ENCODE measurements at regions not wholly inside any gene's neighbourhood (a gene's known extent, or its start where the extent isn't known, plus 50 kb on each side); places are given as distances from the start of the nearest gene placed in this dataset.

- H3K4me1 Mint-ChIP-seq (ENCODE audit: low read depth) = no peaks in the 10 kb centered on the region
- no peak overlapping the region for H3K4me3 Mint-ChIP-seq
These were observed 271.7 kb downstream of the ARHGAP12 start for GRCh38 chr10:31656851-31657433.

GRCh38 chr10:31652038-31652437 is 276.6 kb downstream of the ARHGAP12 start:
- H3K36me3 Mint-ChIP-seq (ENCODE audit: low read depth) = no peaks in the 10 kb centered on the region
- peaks cover 24% of the 10 kb centered on the region for H3K27me3 Mint-ChIP-seq
- DNase-seq = no peak
- H3K4me1 Mint-ChIP-seq (ENCODE audit: low read depth) = no peaks in the 10 kb centered on the region
- H3K27ac Mint-ChIP-seq = no peak overlapping the region
- H3K9me3 Mint-ChIP-seq = no peaks in the 10 kb centered on the region
- H3K4me3 Mint-ChIP-seq = no peak overlapping the region

More at GRCh38 chr10:31656851-31657433, 271.7 kb downstream of the ARHGAP12 start:
- no peak overlapping the region for H3K27ac Mint-ChIP-seq
- H3K9me3 Mint-ChIP-seq = no peaks in the 10 kb centered on the region
- no peaks in the 10 kb centered on the region for H3K36me3 Mint-ChIP-seq (ENCODE audit: low read depth)
- H3K27me3 Mint-ChIP-seq = peaks cover 18% of the 10 kb centered on the region
- DNase-seq = no peak

DNA sequence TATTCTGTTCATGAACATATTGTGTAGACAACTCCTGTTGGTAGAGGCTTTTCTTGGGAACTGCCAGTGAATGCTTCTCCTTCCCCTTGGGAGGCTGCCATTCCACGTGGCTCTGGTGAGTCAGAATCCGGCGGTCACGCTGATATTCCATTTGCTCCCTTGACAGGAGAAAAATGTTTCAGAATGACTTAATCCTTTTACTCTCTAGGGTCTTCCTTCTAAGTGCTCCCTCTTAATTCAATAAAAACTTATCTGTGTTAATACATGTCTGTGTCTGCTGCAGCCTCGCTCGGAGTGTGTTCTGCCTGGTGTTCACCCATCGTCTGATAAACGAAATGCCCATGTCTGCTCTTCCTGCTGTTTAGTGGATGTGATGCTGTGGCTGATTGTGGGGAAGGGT is 278.6 kb downstream of the ARHGAP12 start:
- H3K9me3 Mint-ChIP-seq = no peaks in the 10 kb centered on the region
- DNase-seq = no peak
- H3K36me3 Mint-ChIP-seq (ENCODE audit: low read depth) = no peaks in the 10 kb centered on the region

GRCh38 chr10:31648966-31649365 is 279.7 kb downstream of the ARHGAP12 start:
- Mint-ChIP-seq H3K9me3 (no peaks in the 10 kb centered on the region), H3K36me3 (ENCODE audit: low read depth) (no peaks in the 10 kb centered on the region), H3K27me3 (peaks cover 20% of the 10 kb centered on the region), H3K4me1 (ENCODE audit: low read depth) (no peaks in the 10 kb centered on the region), H3K4me3 (no peak overlapping the region), H3K27ac (no peak overlapping the region)
- no peak for DNase-seq

More for the DNA sequence above, 278.6 kb downstream of the ARHGAP12 start:
- H3K4me3 Mint-ChIP-seq = no peak overlapping the region
- H3K27ac Mint-ChIP-seq = no peak overlapping the region
- H3K4me1 Mint-ChIP-seq (ENCODE audit: low read depth) = no peaks in the 10 kb centered on the region
- peaks cover 16% of the 10 kb centered on the region for H3K27me3 Mint-ChIP-seq

DNA sequence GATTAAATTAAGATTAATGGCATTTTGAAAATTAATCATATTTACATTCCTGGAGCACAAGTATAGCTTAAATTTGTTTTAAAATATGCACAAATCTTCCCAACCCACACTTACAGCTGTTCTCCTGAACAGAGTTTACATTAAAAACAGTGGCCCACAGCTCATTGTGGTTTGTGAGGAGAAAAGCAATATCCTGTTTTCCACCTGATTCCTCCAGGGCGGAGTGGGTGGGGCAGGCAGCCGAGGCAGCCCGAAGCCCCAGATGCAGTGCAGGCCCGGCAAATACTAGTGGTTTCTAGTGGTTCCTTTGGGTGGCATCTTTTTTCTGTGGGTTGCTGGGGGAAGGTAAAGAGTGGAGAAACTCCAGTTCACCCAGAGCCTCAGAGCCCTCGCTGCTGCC is 280.8 kb downstream of the ARHGAP12 start:
- no peaks in the 10 kb centered on the region for H3K36me3 Mint-ChIP-seq (ENCODE audit: low read depth)
- no peaks in the 10 kb centered on the region for H3K4me1 Mint-ChIP-seq (ENCODE audit: low read depth)
- peaks cover 23% of the 10 kb centered on the region for H3K27me3 Mint-ChIP-seq
- DNase-seq = no peak
- no peaks in the 10 kb centered on the region for H3K9me3 Mint-ChIP-seq
- no peak overlapping the region for H3K27ac Mint-ChIP-seq
- H3K4me3 Mint-ChIP-seq = no peak overlapping the region

- Mint-ChIP-seq H3K27me3 (peaks cover 20% of the 10 kb centered on the region), H3K9me3 (no peaks in the 10 kb centered on the region)
These were observed 282.1 kb downstream of the ARHGAP12 start for GRCh38 chr10:31646519-31646918.

DNA sequence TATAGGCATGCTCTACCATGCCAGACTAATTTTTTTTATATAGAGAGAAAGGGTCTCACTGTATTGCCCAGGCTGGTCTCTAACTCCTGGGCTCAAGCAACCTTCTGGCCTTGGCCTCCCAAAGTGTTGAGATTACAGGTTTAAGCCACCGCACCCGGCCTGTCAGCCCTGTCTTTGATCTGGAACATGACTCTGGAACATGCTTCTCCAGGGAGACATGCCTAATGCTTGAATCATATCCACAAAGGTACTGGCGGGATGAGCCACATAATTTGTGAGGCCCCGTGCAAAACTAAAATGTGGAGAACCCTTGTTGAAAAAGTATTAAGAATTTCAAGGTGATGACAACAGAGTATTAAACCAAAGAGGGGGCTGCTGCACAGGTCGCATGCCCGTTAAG is 282.8 kb downstream of the ARHGAP12 start:
- no peak overlapping the region for H3K27ac Mint-ChIP-seq
- H3K4me1 Mint-ChIP-seq (ENCODE audit: low read depth) = no peaks in the 10 kb centered on the region
- no peaks in the 10 kb centered on the region for H3K9me3 Mint-ChIP-seq
- DNase-seq = no peak
- H3K36me3 Mint-ChIP-seq (ENCODE audit: low read depth) = no peaks in the 10 kb centered on the region
- no peak overlapping the region for H3K4me3 Mint-ChIP-seq
- H3K27me3 Mint-ChIP-seq = peaks cover 16% of the 10 kb centered on the region

More at GRCh38 chr10:31646519-31646918, 282.1 kb downstream of the ARHGAP12 start:
- Mint-ChIP-seq H3K4me1 (ENCODE audit: low read depth) (no peaks in the 10 kb centered on the region), H3K4me3 (no peak overlapping the region), H3K36me3 (ENCODE audit: low read depth) (no peaks in the 10 kb centered on the region), H3K27ac (no peak overlapping the region)
- DNase-seq = no peak

DNA sequence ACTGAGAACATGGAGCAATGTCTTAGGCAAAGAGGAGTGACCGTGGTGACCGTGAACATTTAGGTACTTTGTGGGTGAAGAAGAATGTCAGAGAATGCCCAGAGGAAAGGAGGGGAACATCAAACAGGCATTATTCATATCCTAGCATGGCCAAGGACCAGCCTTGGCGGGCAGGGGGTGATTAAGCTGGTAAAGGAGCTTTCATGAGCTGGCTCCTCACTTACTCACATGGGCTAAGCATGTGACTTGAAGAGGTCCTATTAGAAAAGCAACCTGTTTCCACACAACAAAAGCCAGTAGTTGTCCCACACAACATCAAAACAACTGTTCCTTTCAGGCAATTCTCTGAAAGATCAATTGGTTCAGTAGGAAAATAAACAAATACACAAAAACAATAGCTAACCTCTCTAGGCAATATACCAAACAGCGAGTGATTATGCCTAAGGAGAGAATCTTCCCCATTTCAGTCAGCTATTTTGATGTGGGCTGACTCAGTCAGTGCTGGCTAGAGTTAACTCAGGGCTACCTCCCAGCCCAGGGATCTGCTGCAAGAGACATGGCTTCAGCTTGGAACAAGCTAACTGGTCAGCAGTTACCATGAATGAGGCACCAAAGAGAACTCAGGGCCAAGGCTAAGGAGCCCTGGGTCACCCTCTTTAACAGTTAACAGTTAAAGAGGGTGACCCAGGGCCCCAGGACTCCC is 283.5 kb downstream of the ARHGAP12 start:
- no peak overlapping the region for H3K4me3 Mint-ChIP-seq

GRCh38 chr10:31642281-31642680 is 286.4 kb downstream of the ARHGAP12 start:
- H3K27me3 Mint-ChIP-seq = peaks cover 13% of the 10 kb centered on the region

More for the DNA sequence above, 283.5 kb downstream of the ARHGAP12 start:
- no peaks in the 10 kb centered on the region for H3K4me1 Mint-ChIP-seq (ENCODE audit: low read depth)
- no peaks in the 10 kb centered on the region for H3K36me3 Mint-ChIP-seq (ENCODE audit: low read depth)
- DNase-seq = no peak
- peaks cover 13% of the 10 kb centered on the region for H3K27me3 Mint-ChIP-seq
- no peaks in the 10 kb centered on the region for H3K9me3 Mint-ChIP-seq
- no peak overlapping the region for H3K27ac Mint-ChIP-seq

GRCh38 chr10:31635415-31636065 is 293.1 kb downstream of the ARHGAP12 start:
- DNase-seq = no peak
- Mint-ChIP-seq H3K27me3 (peaks cover 10% of the 10 kb centered on the region), H3K27ac (no peak overlapping the region), H3K36me3 (ENCODE audit: low read depth) (no peaks in the 10 kb centered on the region), H3K4me1 (ENCODE audit: low read depth) (peaks cover 7% of the 10 kb centered on the region), H3K9me3 (peaks cover 8% of the 10 kb centered on the region), H3K4me3 (no peak overlapping the region)

More at GRCh38 chr10:31642281-31642680, 286.4 kb downstream of the ARHGAP12 start:
- Mint-ChIP-seq H3K36me3 (ENCODE audit: low read depth) (no peaks in the 10 kb centered on the region), H3K4me1 (ENCODE audit: low read depth) (no peaks in the 10 kb centered on the region), H3K27ac (no peak overlapping the region), H3K4me3 (no peak overlapping the region), H3K9me3 (peaks cover 8% of the 10 kb centered on the region)
- DNase-seq = no peak

DNA sequence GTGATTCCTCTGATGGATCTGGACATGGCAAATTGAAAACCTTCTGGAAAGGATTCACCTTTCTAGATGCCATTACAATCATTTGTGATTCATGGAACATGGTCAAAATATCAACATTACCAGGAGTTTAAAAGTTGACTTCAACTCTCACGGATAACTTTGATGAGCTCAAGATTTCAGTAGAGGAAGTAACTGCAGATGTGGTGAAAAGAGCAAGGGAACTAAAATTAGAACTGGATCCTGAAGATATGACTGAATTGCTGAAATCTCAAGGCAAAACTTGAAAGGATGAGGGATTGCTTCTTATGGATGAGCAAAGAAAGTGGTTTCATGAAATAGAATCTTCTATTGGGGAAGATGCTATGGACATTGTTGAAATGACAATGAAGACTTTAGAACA is 293.6 kb downstream of the ARHGAP12 start:
- no peak overlapping the region for H3K27ac Mint-ChIP-seq
- H3K9me3 Mint-ChIP-seq = peaks cover 8% of the 10 kb centered on the region
- DNase-seq = no peak
- no peaks in the 10 kb centered on the region for H3K36me3 Mint-ChIP-seq (ENCODE audit: low read depth)
- H3K4me1 Mint-ChIP-seq (ENCODE audit: low read depth) = peaks cover 7% of the 10 kb centered on the region
- peaks cover 14% of the 10 kb centered on the region for H3K27me3 Mint-ChIP-seq
- H3K4me3 Mint-ChIP-seq = no peak overlapping the region

DNA sequence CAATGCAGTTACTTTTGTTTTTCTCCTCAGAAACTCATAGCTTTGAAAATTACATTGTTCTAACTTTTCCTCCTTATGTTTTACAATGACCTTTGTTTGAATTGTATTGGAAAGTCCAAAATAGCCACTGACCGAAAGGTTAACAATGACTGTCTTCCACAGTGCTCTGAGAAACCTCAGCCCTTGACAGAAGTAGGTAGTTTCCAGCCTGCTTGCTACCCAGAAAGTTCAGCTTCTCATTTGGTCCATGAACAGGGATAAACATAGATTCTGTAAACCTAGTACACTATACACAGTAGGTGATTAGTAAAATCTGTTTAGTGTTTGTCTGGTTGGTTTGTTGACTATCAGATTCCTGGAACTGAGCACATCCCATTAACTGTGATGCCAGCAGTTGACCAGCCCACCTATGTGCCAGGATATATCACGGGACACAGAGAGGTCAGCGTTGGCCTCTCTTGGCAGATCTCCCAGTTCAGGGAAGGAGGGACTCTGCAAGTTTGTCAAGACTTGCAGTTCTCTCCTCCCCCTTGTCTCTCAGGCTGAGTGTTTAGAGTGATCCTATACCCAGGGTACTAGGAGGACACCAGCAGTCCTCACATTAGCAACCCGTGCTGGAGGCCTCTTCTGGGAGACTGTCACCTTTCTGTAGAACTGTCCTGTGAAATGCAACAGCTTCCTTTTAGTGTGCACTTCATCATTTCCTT is 297.6 kb downstream of the ARHGAP12 start:
- H3K9me3 Mint-ChIP-seq = peaks cover 7% of the 10 kb centered on the region
- H3K4me1 Mint-ChIP-seq (ENCODE audit: low read depth) = peaks cover 7% of the 10 kb centered on the region
- H3K4me3 Mint-ChIP-seq = no peak overlapping the region
- H3K36me3 Mint-ChIP-seq (ENCODE audit: low read depth) = no peaks in the 10 kb centered on the region
- peaks cover 12% of the 10 kb centered on the region for H3K27me3 Mint-ChIP-seq
- H3K27ac Mint-ChIP-seq = no peak overlapping the region
- no peak for DNase-seq

DNA sequence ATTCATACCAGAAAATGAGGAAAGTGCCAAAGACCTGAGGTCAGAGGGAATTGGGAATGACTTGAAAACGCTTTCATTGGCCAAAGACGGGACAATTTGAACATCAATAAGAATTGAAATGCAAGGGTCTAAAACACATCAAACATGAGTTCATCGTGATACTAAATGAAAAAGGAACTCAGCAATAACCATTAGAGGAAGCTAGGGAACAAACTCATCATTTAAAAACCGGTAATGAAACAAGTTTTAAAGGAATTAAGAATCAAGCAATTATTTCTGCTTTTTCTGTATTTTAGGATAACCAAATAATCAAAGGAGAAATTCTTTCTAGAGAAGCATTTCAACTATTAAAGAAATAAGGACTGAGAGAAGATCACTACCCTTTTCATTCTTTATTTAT is 303.1 kb downstream of the ARHGAP12 start:
- no peak for DNase-seq
- H3K4me3 Mint-ChIP-seq = no peak overlapping the region
- no peaks in the 10 kb centered on the region for H3K36me3 Mint-ChIP-seq (ENCODE audit: low read depth)
- H3K27ac Mint-ChIP-seq = no peak overlapping the region
- no peaks in the 10 kb centered on the region for H3K4me1 Mint-ChIP-seq (ENCODE audit: low read depth)
- H3K9me3 Mint-ChIP-seq = peaks cover 17% of the 10 kb centered on the region
- peaks cover 4% of the 10 kb centered on the region for H3K27me3 Mint-ChIP-seq

DNA sequence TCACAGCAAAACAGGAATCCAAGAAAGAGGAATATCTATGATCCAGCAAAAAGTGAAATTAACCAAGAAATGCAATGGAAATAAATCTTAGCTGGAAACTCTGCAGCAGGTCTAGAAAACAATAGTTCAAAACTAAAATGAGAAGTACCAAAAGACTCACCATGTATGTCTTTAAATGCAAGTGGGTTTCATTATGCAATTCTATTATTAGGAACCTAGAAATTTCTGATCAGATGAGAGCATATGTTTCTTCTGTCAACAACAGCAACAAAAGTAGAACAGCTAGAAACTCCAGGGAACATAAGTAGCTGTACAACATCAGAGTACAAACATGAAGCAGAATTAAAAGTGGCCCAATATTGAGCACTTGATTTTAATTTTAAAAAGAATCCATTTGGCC is 304.0 kb downstream of the ARHGAP12 start:
- Mint-ChIP-seq H3K27me3 (no peaks in the 10 kb centered on the region), H3K4me1 (ENCODE audit: low read depth) (no peaks in the 10 kb centered on the region), H3K27ac (no peak overlapping the region), H3K4me3 (no peak overlapping the region), H3K9me3 (peaks cover 17% of the 10 kb centered on the region), H3K36me3 (ENCODE audit: low read depth) (no peaks in the 10 kb centered on the region)
- DNase-seq = no peak
